ENCODE measurements at regions not wholly inside any gene's neighbourhood (a gene's known extent, or its start where the extent isn't known, plus 50 kb on each side); places are given as distances from the start of the nearest gene placed in this dataset.
A peak's percentile ranks its signal among the peaks of the same experiment; 100 is the strongest.

DNA sequence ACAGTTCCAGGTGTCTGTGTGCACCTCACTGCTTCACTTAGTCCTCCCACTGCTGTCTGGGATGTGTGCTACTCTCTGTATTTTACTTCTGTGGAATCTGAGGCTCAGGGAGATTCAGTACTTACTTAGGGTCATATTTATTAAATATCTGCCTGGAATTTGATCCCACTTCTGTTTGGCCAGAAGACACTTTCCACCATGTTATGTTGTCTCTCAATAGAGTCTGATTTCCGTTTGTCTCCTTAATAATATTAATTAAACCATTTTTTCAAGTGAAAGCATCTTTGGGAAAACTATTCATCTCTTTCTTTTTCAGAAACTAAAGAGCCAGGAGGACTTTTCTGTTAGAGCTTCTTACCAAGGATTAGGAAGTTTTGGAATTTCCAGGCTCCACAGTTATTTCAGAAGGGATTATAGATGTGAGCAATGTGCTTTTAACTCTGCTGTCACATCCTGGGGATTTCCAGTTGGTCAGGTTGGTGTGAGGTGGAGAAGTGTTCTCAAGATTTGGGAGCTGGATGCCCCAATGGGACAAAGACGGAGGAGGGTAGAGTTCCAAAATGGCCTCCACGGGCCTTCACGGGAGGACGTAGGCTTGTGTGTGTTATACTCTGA lies 156.8 kb upstream of the RALGAPA2 start:
- DNase-seq (ENCODE audit: extremely low spot score): no peak
- H3K4me3 ChIP-seq (ENCODE audit: low read depth, low read length): no peak overlapping the region
- H3K4me1 ChIP-seq (ENCODE audit: insufficient read depth): no peaks in the 10 kb centered on the region
- H3K27ac ChIP-seq (ENCODE audit: low read depth): no peak overlapping the region
- H3K36me3 ChIP-seq (ENCODE audit: insufficient read depth): no peaks in the 10 kb centered on the region
- 84% methylated on average over 5 of the region's 5 CpGs for WGBS

GRCh38 chr20:20864351-20865096 lies 152.1 kb upstream of the RALGAPA2 start:
- no peak for DNase-seq (ENCODE audit: extremely low spot score)
- 79% methylated on average over 3 of the region's 3 CpGs for WGBS

GRCh38 chr20:20860078-20860806 lies 147.8 kb upstream of the RALGAPA2 start:
- H3K36me3 ChIP-seq (ENCODE audit: insufficient read depth): no peaks in the 10 kb centered on the region
- H3K4me1 ChIP-seq (ENCODE audit: insufficient read depth): no peaks in the 10 kb centered on the region
- H3K27ac ChIP-seq (ENCODE audit: low read depth): no peak overlapping the region
- peak; percentile 64 for DNase-seq (ENCODE audit: extremely low spot score)
- no peak overlapping the region for H3K4me3 ChIP-seq (ENCODE audit: low read depth, low read length)
- WGBS: 19% methylated on average over 8 of the region's 8 CpGs

More at GRCh38 chr20:20864351-20865096, 152.1 kb upstream of the RALGAPA2 start:
- no peak overlapping the region for H3K27ac ChIP-seq (ENCODE audit: low read depth)
- no peaks in the 10 kb centered on the region for H3K4me1 ChIP-seq (ENCODE audit: insufficient read depth)
- no peak overlapping the region for H3K4me3 ChIP-seq (ENCODE audit: low read depth, low read length)
- H3K36me3 ChIP-seq (ENCODE audit: insufficient read depth): no peaks in the 10 kb centered on the region

DNA sequence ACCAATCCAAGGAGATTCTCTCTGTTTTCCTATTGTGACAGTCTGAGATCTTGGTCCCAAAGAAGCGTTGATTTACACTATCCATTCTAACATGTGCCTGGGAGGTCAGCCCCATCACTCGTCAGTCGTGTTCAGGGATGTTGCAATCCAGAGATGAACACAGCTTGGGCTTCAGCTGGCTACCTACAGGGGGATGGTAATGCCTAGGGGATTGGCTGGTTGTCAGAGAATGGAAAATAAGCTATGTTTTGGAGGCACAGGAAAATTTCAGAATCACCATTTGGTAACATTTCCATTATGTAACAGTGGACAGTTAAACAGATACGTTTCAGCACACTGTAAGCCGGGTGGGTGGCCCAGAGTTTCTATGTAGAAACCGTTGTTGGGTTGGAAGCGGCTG lies 147.1 kb upstream of the RALGAPA2 start:
- H3K4me3 ChIP-seq (ENCODE audit: low read depth, low read length): no peak overlapping the region
- no peaks in the 10 kb centered on the region for H3K4me1 ChIP-seq (ENCODE audit: insufficient read depth)
- no peak for DNase-seq (ENCODE audit: extremely low spot score)
- no peaks in the 10 kb centered on the region for H3K36me3 ChIP-seq (ENCODE audit: insufficient read depth)
- no peak overlapping the region for H3K27ac ChIP-seq (ENCODE audit: low read depth)
- 73% methylated on average over 7 of the region's 7 CpGs for WGBS

GRCh38 chr20:20856956-20857355 lies 144.5 kb upstream of the RALGAPA2 start:
- 54% methylated on average over 2 of the region's 2 CpGs for WGBS
- DNase-seq (ENCODE audit: extremely low spot score): no peak
- no peak overlapping the region for H3K4me3 ChIP-seq (ENCODE audit: low read depth, low read length)

GRCh38 chr20:20856306-20856705 lies 143.9 kb upstream of the RALGAPA2 start:
- H3K4me3 ChIP-seq (ENCODE audit: low read depth, low read length): no peak overlapping the region
- 63% methylated on average over 7 of the region's 7 CpGs for WGBS

More at GRCh38 chr20:20856956-20857355, 144.5 kb upstream of the RALGAPA2 start:
- H3K36me3 ChIP-seq (ENCODE audit: insufficient read depth): no peaks in the 10 kb centered on the region
- no peak overlapping the region for H3K27ac ChIP-seq (ENCODE audit: low read depth)
- H3K4me1 ChIP-seq (ENCODE audit: insufficient read depth): no peaks in the 10 kb centered on the region

GRCh38 chr20:20851385-20851784 lies 138.9 kb upstream of the RALGAPA2 start:
- Histone ChIP-seq H3K36me3 (ENCODE audit: insufficient read depth) (no peaks in the 10 kb centered on the region), H3K27ac (ENCODE audit: low read depth) (no peak overlapping the region), H3K4me1 (ENCODE audit: insufficient read depth) (no peaks in the 10 kb centered on the region), H3K4me3 (ENCODE audit: low read depth, low read length) (no peak overlapping the region)
- DNase-seq (ENCODE audit: extremely low spot score): no peak
- 76% methylated on average over 1 of the region's 1 CpG for WGBS

More at GRCh38 chr20:20856306-20856705, 143.9 kb upstream of the RALGAPA2 start:
- H3K36me3 ChIP-seq (ENCODE audit: insufficient read depth): no peaks in the 10 kb centered on the region
- no peak overlapping the region for H3K27ac ChIP-seq (ENCODE audit: low read depth)
- H3K4me1 ChIP-seq (ENCODE audit: insufficient read depth): no peaks in the 10 kb centered on the region
- DNase-seq (ENCODE audit: extremely low spot score): no peak

DNA sequence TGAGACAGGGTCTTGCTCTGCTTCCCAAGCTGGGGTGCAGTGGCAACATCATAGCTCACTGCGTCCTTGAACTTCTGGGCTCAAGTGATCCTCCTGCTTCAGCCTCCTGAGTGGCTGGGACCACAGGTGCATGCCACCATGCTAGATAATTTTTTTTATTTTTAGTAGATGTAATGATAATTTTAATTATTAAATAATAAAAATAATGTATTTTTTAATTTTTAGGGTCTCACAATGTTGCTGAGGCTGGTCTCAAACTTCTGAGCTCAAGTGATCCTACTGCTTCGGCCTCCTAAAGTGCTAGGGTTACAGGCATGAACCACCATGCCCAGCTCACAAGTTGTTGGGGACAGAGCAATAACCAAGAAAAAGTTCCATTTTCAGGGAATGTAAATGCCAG lies 138.0 kb upstream of the RALGAPA2 start:
- H3K4me1 ChIP-seq (ENCODE audit: insufficient read depth): no peaks in the 10 kb centered on the region
- H3K4me3 ChIP-seq (ENCODE audit: low read depth, low read length): no peak overlapping the region
- no peak overlapping the region for H3K27ac ChIP-seq (ENCODE audit: low read depth)
- no peak for DNase-seq (ENCODE audit: extremely low spot score)
- 98% methylated on average over 2 of the region's 2 CpGs for WGBS
- no peaks in the 10 kb centered on the region for H3K36me3 ChIP-seq (ENCODE audit: insufficient read depth)

GRCh38 chr20:20849161-20849560 lies 136.7 kb upstream of the RALGAPA2 start:
- H3K4me1 ChIP-seq (ENCODE audit: insufficient read depth): no peaks in the 10 kb centered on the region
- H3K27ac ChIP-seq (ENCODE audit: low read depth): no peak overlapping the region
- 72% methylated on average over 9 of the region's 9 CpGs for WGBS
- H3K4me3 ChIP-seq (ENCODE audit: low read depth, low read length): no peak overlapping the region
- no peaks in the 10 kb centered on the region for H3K36me3 ChIP-seq (ENCODE audit: insufficient read depth)
- no peak for DNase-seq (ENCODE audit: extremely low spot score)

GRCh38 chr20:20847814-20848213 lies 135.4 kb upstream of the RALGAPA2 start:
- DNase-seq (ENCODE audit: extremely low spot score): no peak
- no peaks in the 10 kb centered on the region for H3K36me3 ChIP-seq (ENCODE audit: insufficient read depth)
- 79% methylated on average over 11 of the region's 11 CpGs for WGBS
- no peak overlapping the region for H3K4me3 ChIP-seq (ENCODE audit: low read depth, low read length)
- H3K4me1 ChIP-seq (ENCODE audit: insufficient read depth): no peaks in the 10 kb centered on the region
- no peak overlapping the region for H3K27ac ChIP-seq (ENCODE audit: low read depth)

GRCh38 chr20:20843982-20844381 lies 131.5 kb upstream of the RALGAPA2 start:
- 24% methylated on average over 6 of the region's 6 CpGs for WGBS
- H3K4me3 ChIP-seq (ENCODE audit: low read depth, low read length): no peak overlapping the region
- no peaks in the 10 kb centered on the region for H3K36me3 ChIP-seq (ENCODE audit: insufficient read depth)
- no peak for DNase-seq (ENCODE audit: extremely low spot score)
- no peaks in the 10 kb centered on the region for H3K4me1 ChIP-seq (ENCODE audit: insufficient read depth)
- no peak overlapping the region for H3K27ac ChIP-seq (ENCODE audit: low read depth)

- Histone ChIP-seq H3K4me3 (ENCODE audit: low read depth, low read length) (no peak overlapping the region), H3K4me1 (ENCODE audit: insufficient read depth) (no peaks in the 10 kb centered on the region), H3K36me3 (ENCODE audit: insufficient read depth) (no peaks in the 10 kb centered on the region), H3K27ac (ENCODE audit: low read depth) (no peak overlapping the region)
- no peak for DNase-seq (ENCODE audit: extremely low spot score)
Observed at GRCh38 chr20:20839771-20840170, 127.3 kb upstream of the RALGAPA2 start.

GRCh38 chr20:20837574-20838021 lies 125.2 kb upstream of the RALGAPA2 start:
- Histone ChIP-seq H3K27ac (ENCODE audit: low read depth) (no peak overlapping the region), H3K4me3 (ENCODE audit: low read depth, low read length) (no peak overlapping the region), H3K36me3 (ENCODE audit: insufficient read depth) (no peaks in the 10 kb centered on the region), H3K4me1 (ENCODE audit: insufficient read depth) (no peaks in the 10 kb centered on the region)
- peak; percentile 28 for DNase-seq (ENCODE audit: extremely low spot score)
- WGBS: 30% methylated on average over 19 of the region's 19 CpGs

- WGBS: 61% methylated on average over 6 of the region's 6 CpGs
- H3K4me3 ChIP-seq (ENCODE audit: low read depth, low read length): no peak overlapping the region
Observed at GRCh38 chr20:20836836-20837235, 124.4 kb upstream of the RALGAPA2 start.

More at GRCh38 chr20:20836836-20837235, 124.4 kb upstream of the RALGAPA2 start:
- Histone ChIP-seq H3K36me3 (ENCODE audit: insufficient read depth) (no peaks in the 10 kb centered on the region), H3K27ac (ENCODE audit: low read depth) (no peak overlapping the region), H3K4me1 (ENCODE audit: insufficient read depth) (no peaks in the 10 kb centered on the region)
- DNase-seq (ENCODE audit: extremely low spot score): no peak

All from urinary bladder (tissue), 3 donors.